AG09319 (cell line): ENCODE measurements at regions not wholly inside any gene's neighbourhood (a gene's known extent, or its start where the extent isn't known, plus 50 kb on each side); places are given as distances from the start of the nearest gene placed in this dataset.

ENCODE experiments used
- DNase-seq: peaks from one replicate; pipeline ENCODE4 v3.0.0-alpha.2; 2010; ENCODE audit warnings: low read depth; ENCODE audit errors: extremely low read depth
- CTCF ChIP-seq: IDR thresholded peaks from 2 replicates; pipeline ENCODE4 v1.5.1; 2011; ENCODE audit warnings: low read depth, mild to moderate bottlenecking, inconsistent platforms, low read length, moderate library complexity

GRCh38 chr1:60126723-60127122 lies 53.2 kb upstream of the C1orf87 start:
- DNase-seq: no peak
- TF ChIP-seq CTCF: no peak
